Esophagus mucosa (tissue), 1 donor: ENCODE measurements at regions not wholly inside any gene's neighbourhood (a gene's known extent, or its start where the extent isn't known, plus 50 kb on each side); places are given as distances from the start of the nearest gene placed in this dataset.

Experiments
- ATAC-seq: fragments of 200-7000 bp; cut with Tn5 transposase; one replicate; pipeline ENCODE4 v1.9.1; 2020
- donor health status: DM: yes; HTN: yes; CAD: no.

DNA sequence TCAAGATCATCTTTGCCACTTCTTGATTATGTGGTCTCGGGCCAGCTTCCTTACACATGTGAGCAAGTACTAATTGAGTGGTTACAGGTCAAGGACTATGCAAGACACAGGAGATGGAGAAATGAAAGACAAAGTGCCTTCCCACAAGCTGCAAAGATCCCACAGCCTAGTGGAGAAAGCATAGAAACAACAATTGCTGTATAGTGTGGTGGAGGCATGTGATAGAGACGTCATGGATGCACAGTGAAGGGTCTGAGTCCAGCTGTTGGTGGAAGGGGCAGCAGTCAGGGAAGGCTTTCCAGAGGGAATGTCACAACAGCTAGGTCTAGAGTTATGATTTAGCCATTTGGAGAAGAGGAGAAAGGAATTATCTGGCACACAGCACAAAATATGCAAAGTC is 210.6 kb downstream of the KDR start:
- no peak for ATAC-seq

DNA sequence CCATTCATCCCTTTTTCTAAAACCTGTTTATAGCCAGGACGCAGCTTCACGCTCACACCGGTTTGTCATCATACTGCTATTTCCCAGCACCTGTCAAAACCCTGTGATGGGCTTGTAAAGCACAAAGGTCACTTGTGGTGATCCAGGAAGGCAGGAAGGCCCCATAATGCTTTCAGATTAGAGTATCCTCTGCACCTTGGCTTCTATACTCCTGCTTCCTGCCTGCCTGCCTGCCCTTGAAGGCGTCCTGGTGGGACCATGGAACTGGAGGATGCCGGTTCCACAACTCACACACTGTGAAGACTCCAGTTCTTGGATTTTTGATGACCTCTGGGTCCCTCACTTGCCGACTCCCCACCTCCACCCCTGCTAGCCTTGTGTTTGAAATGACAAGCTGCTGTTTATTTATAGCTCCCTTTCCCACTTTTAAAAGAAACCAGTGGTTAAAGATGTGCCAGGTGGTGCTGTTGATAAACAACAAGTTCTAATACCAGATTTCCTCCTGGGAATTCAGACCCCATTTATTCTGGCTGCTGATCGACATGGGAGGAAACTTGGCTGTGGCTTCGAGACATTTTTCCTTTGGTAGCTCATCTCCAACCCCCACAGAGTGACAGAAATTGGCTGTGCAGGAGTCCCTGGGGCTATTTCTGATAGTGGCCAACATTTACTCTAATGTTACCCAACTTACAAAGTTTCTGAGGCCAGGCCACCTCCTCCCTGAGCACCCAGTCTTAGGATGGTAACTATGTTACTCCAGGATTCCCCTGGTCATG is 211.5 kb downstream of the KDR start:
- no peak for ATAC-seq

DNA sequence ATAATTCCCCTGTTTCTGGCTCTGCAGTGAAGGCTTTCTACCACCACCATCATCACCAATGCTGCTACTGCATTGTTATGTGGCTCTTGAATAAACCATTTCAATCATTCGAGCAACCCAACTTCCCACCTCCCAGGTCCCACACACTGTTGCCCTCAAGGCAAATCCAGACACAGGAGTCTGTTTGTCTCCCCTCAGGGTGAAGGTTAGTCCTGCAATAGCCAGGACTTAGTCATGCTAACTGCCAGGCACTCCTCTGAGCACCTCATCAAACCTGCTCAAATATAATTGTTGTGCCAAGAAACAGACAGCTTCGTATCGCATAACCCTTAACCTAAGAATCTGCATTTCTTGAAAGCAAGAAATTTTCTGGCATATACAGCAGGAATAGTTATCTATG is 213.2 kb downstream of the KDR start:
- peak; percentile 62 for ATAC-seq

DNA sequence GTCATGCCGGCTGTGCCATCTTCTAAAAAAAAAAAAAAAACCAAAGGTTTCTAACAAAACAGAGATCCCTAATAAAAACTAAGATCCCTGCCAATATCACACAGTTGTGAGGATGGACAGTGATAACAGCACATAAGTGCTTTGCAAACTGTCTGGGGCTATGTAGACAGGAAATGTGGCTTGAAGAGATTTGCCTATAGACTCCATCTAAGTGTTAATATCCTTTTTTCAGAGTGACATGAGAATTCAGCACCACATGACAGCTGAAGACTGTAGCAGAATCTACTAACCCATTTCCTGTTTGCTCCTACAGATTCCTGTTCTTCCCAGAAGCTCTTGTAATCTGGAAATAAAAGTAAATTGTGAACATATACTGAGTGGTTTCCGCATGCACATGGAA is 215.4 kb downstream of the KDR start:
- no peak for ATAC-seq

DNA sequence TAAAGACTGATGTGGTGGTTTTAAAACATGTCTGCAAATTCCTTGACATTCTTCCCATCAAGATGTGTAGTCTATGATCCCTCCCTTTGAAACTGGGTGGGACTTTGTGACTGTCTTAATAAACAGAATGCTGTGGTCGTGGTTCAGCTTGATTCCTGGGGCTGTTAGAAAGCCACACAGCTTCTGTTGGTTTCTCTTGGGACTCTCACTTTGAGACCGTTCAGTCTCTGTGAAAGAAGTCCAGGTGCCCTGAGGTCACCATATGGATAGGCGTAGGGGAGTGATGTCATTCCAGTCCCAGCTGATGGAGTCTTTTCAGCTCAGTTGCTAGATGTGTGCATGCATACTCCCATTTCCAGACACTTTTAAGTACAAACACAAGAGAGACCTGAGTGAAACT is 216.6 kb downstream of the KDR start:
- ATAC-seq: no peak

DNA sequence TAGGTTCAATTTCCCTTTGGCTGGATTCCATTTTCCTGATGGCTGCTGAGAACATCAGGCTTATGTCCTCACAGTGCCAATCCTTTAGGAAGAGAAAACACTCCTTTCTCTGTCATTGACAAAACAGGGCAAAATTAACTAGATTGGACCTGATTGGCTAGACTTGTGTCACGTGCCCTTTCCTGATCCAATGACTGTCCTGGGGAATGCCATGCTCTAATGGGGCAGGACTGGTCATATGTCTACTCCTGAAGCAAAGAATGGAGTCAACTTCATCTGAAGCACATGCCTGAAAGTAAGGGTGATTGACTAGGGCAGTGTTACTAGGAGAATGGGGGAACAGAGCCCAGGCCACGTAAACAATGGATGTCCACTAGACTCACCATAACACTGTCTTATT is 220.4 kb downstream of the KDR start:
- ATAC-seq: no peak

DNA sequence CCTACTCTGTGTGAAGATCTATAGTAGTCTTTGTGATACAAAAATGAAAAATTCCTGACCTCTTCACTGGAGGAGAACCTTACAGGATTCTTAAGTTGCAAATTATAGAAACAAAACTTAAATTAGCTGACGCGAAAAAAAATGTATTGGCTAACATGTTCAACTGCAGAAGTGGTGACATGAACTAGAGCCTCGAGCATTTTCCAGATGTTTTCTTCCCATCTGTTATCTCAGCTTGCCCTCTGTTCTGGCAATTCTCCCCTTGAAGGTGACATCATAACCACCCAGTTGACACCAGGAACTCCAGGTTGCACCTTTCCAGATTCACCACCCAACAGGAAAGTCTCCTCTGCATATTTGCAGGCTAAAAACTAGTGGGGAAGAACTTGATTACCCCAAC is 222.4 kb downstream of the KDR start:
- no peak for ATAC-seq

DNA sequence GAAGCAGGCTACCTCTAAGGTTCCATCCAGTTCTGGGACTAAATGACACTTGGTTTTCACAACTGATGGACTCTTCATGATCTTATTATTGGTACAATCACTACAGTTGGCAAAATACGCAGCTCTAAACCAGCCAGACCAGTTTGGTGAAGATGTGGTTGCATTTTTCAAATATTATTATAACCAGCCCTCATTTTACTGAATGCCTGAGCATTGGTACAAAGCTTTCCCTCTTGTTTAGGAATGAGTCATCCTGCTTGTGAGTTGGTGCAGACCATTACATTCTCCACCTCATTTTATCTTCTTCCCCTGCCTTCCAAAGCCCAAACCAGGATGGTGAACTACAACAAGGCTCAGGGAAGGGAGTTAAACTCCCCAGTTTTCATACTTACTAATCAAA is 223.1 kb downstream of the KDR start:
- peak; percentile 96 for ATAC-seq

DNA sequence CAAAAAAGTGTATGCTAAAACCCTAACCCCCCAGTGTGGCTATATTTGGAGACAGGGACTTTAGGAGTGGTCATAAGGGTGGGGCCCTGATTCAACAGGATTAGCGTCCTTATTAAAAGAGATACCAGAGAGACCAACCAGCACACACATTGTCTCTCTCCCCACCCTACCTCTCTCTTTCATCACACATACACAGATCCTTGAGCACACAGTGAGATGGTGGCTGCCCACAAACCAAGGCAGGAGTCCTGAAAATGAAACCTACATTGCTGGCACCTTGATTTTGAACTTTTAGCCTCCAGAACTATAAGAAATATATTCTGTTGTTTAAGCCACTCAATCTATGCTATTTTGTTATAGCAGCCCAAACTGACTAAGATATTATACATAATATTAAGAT is 224.2 kb downstream of the KDR start:
- ATAC-seq: no peak

DNA sequence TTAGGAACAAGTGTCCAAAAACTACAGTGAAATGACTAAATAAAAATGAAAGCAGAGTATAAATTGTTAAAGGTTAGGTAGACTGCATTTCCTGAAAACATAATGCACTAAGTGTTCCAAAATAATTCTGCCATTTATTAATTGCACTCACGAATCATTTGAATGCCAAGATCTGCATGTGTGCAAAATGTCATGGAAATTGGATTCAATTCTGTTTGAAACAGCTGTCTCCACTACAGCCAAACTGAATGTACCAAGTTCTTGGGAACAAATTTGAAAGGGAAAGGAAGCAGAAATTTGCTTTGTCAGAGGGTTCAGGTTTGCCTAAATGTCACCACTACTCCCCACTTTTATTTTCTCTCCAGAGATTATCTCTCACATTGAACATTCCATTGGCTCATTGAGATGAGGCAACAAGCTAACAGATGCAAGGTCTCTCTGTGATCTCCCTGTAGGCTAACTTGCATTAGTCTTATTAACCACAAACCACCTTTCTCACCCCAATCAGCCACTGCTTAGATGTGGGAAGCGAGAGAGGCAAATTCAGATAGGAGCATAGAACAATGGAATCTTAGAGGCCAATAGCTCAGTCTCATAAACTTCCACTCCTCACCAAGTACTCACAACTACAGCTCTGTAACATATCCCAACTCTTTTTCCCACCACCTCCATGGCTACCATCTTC is 226.6 kb downstream of the KDR start:
- ATAC-seq: no peak

DNA sequence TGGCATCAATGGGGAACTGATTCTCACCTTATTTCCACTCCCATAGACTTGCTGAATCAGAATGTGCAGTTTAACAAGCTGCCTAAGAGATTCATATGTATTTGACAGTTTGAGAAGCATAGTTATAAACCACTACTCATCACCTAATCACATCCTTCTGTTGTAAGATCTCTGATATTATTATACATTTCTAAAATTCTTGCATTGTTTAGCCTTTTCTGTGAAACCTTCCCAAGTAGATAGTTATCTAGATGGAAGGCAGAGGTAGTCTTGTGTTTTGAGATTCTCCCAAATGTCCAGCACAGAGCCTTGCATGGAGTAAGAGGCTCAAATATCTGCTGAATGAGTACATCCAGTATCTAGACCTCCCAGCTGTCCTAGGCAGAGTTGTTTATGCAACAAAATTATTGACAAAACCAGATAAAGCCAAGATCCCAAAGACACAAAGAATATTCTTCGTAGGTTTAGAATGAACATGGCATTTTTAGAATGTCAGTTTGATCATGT is 227.3 kb downstream of the KDR start:
- no peak for ATAC-seq

DNA sequence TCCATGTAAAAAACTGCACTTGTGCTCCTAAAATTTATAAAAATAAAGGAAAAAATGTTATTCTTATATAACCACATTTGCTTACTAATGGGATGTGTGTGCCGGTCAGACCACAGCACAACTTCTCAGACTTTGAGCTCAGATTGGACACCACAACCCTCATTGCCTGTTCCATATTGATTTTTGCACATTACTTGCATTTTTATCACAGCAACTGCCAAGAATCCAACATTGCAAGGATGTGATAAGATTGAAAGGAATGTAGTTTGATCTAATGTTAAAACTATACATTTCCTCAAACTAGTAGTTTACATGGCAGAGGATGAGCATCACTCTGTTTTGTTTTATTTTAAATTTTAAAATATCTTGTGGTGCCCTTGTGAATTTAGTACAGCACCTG is 227.8 kb downstream of the KDR start:
- no peak for ATAC-seq

DNA sequence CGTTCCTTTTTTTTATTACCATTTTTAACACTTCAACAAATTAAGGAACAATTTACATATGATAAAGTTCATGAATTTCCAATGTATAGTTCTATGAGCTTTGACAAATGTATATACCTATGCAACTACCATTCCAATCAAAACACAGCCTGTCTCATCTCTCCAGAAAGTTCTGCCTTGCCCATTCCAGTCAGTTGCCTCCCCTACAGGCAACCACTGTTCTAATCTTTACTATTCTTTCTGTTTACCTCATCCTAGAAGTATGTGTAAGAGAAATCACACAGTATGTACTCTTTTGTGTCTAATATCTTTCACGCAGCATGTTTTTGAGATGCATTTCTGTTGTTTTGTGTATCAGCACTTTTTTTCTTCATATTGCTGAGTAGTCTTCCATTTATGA is 224.9 kb downstream of the KIT start:
- ATAC-seq: no peak

DNA sequence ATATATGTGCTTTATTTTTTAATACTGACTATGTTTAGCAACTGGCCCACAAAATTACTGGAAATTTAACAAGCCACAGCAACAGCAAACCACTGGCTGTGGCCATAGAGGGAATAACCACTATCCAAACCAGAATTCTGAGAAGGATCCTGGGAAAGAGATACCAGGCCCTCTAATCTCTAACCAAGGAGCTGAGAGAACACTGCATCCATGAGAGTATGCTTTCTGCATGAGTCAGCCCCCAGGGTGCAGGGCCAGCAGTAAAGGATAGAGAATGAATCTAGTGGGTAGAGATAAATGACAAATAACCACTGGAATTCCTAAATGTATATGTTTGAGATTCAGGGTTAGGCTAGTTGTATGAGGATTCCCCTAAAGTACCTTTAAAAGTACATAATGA is 221.8 kb downstream of the KIT start:
- no peak for ATAC-seq

DNA sequence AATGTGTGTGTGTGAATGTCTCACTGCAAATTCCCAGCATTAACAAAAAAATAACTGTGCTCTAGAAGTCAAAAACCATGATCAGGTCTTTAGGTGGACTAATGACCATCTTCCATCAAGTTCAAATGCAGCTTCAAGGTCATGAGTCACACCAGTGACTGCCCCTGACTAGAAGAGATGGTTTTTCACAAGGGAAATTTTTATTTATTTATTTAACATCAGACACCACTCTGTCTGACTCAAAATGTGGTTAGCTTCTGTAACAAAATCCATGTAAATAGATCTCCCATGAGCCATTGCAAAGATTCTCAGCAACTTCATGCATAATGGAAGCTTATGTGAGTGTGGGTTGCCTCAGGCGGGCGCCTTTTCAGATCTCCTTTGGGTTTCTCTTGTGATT is 219.2 kb downstream of the KIT start:
- no peak for ATAC-seq

DNA sequence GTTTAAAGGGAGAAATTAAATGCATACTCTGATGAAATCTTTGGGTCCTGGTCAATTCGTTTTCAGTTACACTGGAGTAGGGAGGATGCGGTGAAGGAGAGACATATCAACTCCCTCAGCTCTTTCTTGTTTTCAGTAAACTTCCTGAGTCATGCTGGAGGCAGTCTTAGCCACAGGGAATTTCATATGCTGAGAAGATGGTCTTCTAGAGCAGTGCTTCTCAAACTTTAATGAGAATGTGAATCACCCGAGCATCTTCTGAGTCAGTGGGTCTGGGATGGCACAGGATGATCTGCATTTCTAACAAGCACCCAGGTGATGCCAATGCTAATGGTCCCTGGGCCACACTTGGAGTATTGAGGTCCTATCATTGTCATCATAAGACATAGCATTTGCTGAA is 214.5 kb downstream of the KIT start:
- no peak for ATAC-seq

DNA sequence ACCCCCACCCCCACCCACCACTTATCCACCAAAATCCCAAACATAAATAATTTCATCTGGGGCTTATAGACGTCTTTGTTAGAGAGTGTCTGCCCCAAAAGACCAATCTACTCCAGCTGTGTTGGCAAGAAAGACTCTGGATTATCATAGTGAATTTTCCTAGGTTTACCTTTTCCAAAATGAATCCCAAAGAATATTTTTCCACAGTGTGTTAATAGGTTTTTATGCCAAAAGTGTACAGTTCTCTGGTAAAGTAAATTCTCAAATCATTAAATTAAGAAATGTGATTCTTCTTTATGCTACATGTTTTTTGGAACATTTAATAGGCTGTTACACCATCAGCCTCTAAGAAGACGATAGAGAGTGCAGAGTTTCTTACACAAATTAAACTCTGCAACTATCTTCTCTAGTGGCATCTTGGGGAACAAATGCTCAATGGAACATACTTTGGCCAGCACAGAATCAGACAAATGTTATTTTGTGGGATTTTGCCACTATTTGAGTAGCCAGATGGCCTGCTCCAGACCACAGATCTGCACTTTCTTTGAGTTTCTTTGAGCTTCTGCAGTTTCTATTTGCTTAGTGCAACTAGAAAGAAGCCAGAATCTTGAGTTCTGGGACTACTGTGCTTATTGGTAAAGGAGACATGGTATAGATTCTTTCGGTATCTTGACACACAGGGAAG is 206.0 kb downstream of the KIT start:
- ATAC-seq: no peak

DNA sequence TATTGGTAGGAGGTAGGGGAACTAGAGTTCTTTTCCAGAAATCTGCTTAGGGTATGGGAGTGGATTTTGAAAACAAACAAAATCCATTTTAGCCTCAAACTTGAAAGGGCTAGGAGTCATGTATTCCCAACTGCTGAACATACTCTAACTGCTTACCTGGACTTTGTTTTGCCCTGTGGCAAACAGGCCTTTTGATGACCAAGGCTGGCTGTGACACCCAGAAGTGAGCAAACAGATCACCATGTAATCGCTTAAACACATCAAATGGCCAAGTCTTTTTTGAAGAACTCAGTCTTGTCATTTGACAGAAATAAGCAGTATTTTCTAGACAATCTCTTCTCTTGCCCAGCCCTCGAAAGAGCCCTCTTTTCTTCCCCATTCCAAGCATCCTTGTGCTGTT is 203.4 kb downstream of the KIT start:
- ATAC-seq: no peak

DNA sequence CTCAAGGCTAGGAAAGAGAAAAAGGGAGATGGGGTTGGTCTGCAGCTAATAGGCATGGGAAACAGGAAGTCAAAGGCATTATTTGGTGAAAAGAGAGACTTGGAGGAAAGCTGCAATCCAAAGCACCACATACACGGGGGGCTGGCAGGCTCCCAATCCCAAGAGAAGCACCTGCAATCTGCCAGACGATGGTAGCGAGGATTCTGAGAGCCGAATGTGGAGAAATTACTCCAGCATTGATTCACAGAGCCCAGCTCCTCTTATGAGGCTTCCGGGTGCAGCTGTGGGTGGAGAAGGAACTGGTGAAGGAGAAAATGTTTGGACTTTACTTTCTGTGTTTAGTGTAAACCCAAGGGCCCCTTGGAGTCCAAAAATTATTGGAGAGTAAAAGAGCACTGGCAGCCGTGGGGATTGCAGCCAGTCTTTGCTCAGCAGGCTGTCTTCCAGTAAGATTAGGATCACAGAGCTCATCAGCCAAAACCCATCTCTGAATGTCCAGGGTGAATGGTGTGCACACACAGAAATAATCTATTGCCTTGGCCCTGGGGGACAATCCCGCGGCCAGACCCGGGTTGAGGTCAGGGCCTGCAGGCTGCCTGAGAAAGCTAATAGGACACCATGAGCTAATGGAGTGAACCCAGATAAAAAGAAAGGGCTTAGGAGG is 197.6 kb downstream of the KIT start:
- no peak for ATAC-seq

DNA sequence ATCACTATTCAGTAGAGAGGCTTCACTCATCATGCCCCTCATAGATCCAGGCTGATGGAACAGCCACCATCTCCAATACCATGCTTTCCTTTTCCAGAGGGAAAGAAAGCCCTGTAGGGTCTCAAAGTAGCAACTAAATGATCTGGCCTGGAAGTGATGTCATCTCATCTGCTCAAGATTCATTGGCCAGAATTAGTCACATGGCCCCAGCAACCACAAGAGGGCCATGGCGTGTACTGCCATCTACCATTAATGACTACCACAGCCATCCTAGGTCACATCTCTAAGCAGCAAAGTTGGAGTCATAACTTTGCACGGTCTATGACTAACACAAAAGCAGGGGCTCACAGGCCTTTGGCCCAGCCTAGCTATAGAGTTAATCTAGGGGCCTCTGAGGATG is 194.8 kb downstream of the KIT start:
- no peak for ATAC-seq

DNA sequence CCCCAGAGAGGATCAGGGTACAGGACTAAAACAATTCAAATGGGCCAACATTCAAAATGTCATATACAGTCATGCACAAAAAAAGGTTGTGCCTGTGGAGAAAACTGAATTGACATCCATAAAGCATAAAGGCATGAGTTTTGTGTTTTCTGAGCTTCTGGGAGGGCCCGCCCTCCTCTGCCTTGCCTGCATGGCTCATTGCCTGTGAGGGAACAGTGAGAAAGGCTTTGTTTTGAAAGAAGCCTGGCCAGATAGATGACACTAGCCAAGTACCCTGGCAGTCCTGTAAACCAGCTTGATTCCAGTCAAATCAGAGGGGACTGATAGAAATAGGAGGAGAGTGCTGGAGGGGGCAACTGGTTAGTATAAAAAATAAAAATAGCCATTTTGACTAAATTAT is 194.3 kb downstream of the KIT start:
- no peak for ATAC-seq

DNA sequence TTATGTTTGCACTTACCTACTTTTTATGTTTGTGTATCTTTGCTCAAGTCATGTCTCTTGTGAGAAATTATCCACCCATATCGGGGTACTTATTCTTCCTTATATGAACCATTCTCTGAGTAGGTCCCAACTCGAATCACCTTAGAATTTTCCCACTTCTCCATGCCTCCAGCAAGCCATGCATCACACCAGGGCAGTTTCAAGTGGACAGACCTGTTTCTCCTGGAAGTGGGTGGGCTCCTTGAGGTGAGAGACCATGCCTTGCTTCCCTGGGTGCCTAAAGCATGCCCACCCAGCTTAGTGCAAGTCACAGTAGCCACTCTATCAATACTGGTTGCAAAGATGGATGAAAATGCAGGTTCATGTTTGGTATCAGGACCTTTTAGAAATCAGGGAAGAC is 187.2 kb downstream of the KIT start:
- ATAC-seq: no peak

DNA sequence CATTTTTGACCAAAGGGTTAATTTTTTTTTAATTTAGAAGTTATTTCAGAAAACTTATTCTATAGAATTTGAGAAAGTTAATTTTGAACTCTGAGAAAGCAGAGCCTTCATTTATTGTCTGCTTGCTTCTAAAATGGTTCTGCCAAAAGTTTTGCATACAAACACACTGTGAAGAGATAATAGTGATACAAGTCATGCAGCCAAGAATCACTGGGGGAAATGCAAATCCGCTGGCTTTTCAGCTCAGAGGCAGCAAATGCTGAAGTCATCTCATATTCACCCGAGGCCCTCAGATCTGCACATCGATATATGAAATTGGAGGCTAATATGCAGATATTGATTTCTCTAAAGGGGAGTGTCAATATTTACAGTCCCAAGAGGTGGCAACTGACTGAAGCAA is 186.2 kb downstream of the KIT start:
- ATAC-seq: no peak
